Transverse colon (tissue), 4 donors: ENCODE measurements at regions not wholly inside any gene's neighbourhood (a gene's known extent, or its start where the extent isn't known, plus 50 kb on each side); places are given as distances from the start of the nearest gene placed in this dataset.

Source experiments
- CTCF ChIP-seq, 5 experiments: fragments of 200-600 bp in 3 of 5; fragments of 450-650 bp in 2 of 5; sonication (generic) in 3 of 5; IDR thresholded peaks; 1 replicate in 2 of 5; 2 replicates in 3 of 5; pipeline ENCODE4 v1.5.1; 2016 to 2017; ENCODE audit warnings: antibody characterized with exemption in 5 of 5, inconsistent platforms in 3 of 5, mild to moderate bottlenecking in 2 of 5, moderate library complexity in 1 of 5
- EP300 ChIP-seq: sonication (generic); formaldehyde crosslinking; IDR thresholded peaks from one replicate; pipeline ENCODE4 v1.6.1; 2017; ENCODE audit warnings: antibody characterized with exemption, low read depth
- POLR2A ChIP-seq: fragments of 450-650 bp; IDR thresholded peaks from one replicate; pipeline ENCODE4 v1.6.1; 2016; ENCODE audit warnings: antibody characterized with exemption, mild to moderate bottlenecking, moderate library complexity
- POLR2AphosphoS5 ChIP-seq, 3 donors: sonication (generic); formaldehyde crosslinking; IDR thresholded peaks; one replicate each; pipeline ENCODE4 v1.6.1; 2016; ENCODE audit warnings: antibody characterized with exemption in 3 of 3

DNA sequence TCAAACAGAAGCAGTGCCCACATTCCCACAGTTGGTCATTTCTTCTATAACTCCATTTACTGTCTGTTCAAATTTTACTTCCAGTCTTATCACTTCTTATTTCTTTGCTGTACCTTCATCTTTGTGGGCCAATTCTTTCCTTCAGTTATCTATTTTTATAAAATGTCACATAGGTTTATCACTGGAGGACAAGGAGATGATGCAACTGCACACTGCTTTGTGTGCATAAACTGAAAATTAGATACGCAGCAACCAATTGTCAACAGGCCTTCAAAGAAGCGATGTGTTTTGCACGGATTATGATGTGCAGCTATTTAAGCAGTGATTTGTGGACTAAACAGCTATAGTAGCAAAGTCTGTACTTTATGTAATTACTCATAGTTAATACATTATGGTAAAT, 726.8 kb upstream of the GCFC2 start:
- TF ChIP-seq POLR2A (no peak), CTCF (IDR thresholded peaks at IDR 0.05) (no peak), EP300 (no peak), POLR2AphosphoS5 (IDR thresholded peaks at IDR 0.05) (no peak)
